SW 1271 (cell line): ENCODE measurements at regions not wholly inside any gene's neighbourhood (a gene's known extent, or its start where the extent isn't known, plus 50 kb on each side); places are given as distances from the start of the nearest gene placed in this dataset.

ENCODE experiments used
- DNase-seq, 2 experiments: peaks; one replicate each; lab custom pipeline; 2025; lab: John Stamatoyannopoulos, UW

- DNase-seq, result no peak
These were observed 329.3 kb upstream of the NR5A2 start for GRCh38 chr1:199698222-199698621.

DNA sequence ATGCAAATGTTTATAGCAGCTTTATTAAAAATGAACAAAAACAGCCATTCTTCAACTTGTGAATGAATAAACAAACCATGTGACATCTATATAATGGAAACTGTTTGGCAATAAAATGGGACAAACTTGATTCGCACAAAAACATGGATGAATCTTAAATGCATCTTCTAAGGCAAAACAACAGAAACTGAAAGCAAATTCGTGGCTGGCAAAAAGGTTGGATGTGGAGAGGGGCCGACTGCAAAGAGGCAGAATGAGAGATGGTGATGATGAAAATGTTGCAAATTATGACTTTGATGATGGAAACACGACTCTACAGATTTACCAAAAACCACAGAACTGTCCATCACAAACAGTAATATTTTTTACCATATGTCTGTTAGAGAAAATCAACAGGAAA is 327.0 kb upstream of the NR5A2 start:
- DNase-seq, result no peak

GRCh38 chr1:199701726-199702125 is 325.8 kb upstream of the NR5A2 start:
- no peak for DNase-seq

DNA sequence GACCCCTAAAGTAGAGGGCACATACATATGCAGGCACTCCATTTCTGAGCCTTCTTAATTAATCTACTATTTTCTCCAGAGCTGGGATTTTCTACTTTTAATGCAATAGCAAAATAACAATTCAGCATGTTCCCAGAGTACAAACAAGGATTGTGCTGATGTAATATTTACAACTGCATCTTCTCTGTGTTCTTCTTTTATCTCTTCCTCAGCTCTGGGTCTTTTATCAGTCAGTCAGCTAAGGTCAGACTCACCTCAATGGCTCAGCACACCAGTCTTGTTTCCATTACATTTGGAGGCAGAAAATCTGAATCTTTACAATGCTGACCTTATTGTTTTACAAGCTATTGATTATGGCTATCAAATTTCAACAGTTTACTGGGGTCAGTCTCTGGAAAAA is 323.3 kb upstream of the NR5A2 start:
- DNase-seq, result no peak

DNA sequence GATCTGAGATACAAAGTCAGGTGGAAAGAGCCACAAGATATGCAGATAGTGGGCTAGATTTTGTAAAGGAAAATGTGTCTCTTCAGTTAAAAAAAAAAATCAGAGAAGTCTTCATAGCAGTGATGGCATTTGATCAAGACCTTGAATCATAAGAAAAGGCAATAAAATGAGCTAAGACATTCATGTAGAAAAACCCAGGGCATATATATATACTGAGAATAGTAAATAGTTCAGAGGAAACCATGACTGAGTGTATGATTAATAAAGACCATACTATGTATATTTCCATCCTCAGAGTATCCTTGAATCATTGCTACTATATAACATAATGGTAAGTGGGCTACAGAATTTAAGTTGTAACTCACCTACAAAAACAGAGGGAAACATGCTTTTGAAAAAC is 321.7 kb upstream of the NR5A2 start:
- no peak for DNase-seq

DNA sequence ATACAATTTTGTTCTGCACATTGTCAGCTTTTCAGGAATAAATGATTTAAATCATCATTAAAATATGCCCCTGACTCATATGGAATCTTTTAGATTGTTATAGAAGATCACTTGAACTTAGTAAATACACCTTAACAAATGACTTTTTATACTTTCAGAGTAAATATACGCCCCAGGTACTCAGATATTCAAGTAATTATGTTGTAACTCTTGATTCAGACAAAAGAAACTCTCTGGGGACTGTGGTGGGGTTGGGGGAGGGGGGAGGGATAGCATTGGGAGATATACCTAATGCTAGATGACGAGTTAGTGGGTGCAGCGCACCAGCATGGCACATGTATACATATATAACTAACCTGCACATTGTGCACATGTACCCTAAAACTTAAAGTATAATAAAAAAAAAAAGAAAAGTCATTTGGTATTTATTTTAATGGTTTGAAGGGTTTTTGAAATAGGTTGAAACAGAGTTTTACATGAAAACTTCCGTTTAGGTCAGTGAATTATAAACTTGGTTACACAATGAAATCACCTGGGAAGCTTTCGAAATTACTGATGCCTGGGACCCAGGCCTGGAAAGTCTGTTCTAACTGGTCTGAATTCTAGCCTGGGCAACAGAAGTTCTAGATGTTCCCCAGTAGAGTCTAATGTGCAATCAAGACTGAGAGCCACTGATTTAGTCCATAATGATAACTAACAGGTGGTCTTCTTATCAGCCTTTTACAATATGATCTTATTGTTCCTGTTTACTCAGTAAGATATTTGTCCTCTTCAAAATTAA is 320.5 kb upstream of the NR5A2 start:
- DNase-seq, result no peak

GRCh38 chr1:199710974-199711373 is 316.5 kb upstream of the NR5A2 start:
- DNase-seq, result no peak

- DNase-seq, result no peak
These were observed 310.8 kb upstream of the NR5A2 start for GRCh38 chr1:199716729-199717128.

DNA sequence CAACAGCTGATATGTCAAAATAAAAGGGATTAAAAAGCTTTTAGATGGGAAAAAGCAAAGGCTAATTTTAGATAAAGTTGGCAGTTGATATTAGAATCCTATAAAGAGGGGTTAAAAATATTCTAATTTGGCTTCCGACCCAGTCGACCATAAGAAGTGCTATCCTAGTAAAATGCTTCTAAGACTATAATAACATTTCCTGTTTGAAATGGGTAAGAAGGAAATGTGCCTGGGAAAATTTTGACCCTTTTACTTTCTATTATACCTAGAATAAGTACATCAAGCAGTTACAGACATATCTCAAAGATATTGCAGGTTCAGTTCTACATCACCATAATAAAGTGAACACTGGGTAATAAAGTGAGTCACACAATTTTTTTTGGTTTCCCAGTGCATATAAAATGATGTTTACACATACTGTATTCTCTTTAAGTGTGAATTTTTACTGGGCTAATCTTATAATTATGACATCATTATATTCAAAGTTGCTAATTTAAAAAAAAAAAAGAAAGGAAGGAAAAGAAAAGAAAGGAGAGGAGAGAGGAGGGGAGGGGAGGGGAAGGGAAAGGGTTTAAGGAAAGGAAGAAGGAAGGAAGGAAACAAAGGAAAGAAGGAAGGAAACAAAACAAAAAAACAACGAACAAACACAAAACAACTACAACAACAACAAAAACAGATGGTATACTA is 308.2 kb upstream of the NR5A2 start:
- no peak for DNase-seq

DNA sequence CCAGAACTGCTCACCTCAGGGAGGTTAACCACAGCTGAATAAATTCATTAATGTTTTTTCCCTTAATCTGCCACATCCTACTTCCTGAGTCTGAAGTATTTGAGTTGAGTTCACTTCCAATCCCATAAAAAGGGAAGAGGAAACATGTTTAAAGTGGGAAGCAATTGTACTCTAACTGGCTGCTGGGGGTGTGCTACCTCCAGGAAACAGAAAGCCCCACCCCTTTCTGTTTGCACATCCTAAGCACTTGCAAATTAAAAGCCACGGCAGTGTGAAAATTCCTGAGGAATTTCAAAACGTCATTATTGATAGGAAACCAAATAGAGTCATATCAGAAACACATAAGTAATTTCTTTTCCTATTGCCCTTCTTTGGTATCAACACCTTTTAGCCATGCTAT is 307.0 kb upstream of the NR5A2 start:
- no peak for DNase-seq

DNA sequence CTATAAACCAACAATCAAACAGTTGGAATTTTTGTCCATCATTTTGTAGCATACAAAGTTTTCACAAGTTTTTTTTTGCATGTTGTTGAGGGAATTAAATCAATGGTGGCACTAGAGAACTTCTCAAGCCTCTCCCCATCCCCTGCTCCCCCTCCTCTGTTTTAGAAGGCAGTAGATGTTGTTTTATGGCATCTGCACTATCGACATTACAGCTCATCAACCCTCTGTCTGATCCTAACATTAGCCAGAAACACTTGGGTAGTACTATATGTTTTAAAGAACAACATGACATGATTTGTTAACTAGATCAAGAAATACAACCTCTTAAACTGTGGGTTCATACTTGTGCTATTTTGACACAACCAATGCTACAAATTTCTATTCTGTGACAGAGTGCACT is 306.5 kb upstream of the NR5A2 start:
- DNase-seq, result no peak

- DNase-seq, result no peak
These were observed 304.1 kb upstream of the NR5A2 start for GRCh38 chr1:199723250-199723956.

DNA sequence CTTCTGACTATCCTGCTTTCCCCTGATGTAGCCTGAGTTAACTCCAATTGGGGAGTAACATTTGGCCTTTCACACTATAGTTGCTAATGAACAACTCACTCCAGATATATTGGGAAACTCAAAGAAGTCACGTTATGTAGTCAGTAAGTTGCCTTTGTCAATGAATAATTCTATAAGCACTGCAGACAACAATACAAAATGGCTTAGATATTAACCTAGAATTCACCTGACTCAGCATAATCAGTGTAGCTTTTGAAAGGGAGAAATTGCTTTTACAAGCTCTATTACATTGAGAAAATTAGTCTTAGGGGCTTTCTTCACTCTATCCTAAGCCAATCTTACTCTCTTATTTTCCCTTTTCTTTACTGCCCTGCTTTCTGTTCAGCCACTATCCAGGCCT is 303.5 kb upstream of the NR5A2 start:
- DNase-seq, result no peak

- no peak for DNase-seq
These were observed 302.4 kb upstream of the NR5A2 start for GRCh38 chr1:199725002-199725565.

- DNase-seq, result no peak
These were observed 299.8 kb upstream of the NR5A2 start for GRCh38 chr1:199727682-199728081.

GRCh38 chr1:199728345-199728744 is 299.2 kb upstream of the NR5A2 start:
- no peak for DNase-seq

DNA sequence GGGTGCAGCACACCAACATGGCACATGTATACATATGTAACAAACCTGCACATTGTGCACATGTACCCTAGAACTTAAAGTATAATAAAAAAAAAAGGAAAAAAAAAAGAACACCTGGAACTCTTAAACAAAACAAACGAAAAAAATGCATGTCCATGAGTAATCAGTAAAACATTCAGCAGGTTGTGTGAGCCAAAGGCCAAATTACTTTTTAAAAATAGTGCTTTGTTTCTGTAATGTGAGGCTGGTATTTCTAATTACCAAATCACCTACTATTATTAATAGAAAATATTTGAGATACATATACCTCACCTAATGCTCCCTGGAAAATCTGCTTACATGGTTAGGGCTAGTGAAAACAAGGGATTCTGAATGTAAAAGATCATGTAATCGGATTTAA is 294.4 kb upstream of the NR5A2 start:
- DNase-seq, result no peak

GRCh38 chr1:199734186-199734585 is 293.3 kb upstream of the NR5A2 start:
- no peak for DNase-seq

GRCh38 chr1:199735660-199736059 is 291.9 kb upstream of the NR5A2 start:
- DNase-seq, result no peak

DNA sequence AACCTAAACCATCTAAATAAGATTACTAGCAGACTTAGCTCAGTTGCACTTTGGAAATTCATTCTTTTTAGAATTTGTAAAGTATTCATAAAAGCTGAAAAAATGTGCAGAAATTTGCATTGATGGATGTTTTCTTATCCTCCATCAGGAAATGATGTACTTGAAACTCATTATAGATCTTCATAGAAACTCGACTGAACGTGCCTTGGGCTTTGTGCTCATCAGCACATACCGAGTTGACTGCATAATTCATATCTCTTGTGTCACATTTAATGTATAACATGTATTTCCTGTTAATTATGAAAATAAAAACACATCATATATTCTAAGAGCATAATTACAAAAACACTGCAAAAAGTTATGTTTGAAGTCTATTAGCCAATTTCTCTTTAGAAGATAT is 290.9 kb upstream of the NR5A2 start:
- no peak for DNase-seq

- DNase-seq, result no peak
These were observed 285.9 kb upstream of the NR5A2 start for GRCh38 chr1:199741586-199741985.

GRCh38 chr1:199742547-199742946 is 285.0 kb upstream of the NR5A2 start:
- peak; percentile 2 to 8 for DNase-seq

DNA sequence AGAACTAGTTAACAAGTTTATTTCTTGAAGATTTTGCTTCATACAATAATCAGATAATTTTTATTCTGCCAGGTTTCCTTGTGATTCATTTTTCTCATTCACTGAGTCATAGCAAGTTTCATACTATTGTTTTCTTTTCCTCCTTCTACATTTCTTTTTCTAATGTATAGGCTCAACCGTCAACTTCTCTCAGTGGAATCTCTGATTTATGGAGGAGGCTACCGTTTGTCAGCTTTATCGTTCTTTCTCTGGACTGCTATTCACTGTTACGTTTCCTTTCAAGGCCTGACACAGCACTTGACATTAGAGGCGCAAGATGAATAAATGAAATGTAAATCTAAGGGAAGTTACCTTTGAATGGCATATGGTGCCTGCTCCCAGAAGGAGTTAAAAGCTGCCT is 284.3 kb upstream of the NR5A2 start:
- no peak for DNase-seq
